NCI-H1092 treated with DMSO at 0.1 percent for 48 hours (cell line): ENCODE measurements at regions not wholly inside any gene's neighbourhood (a gene's known extent, or its start where the extent isn't known, plus 50 kb on each side); places are given as distances from the start of the nearest gene placed in this dataset.

ENCODE experiments used
- DNase-seq: peaks from one replicate; lab custom pipeline; 2025; lab: John Stamatoyannopoulos, UW

GRCh38 chr7:121449329-121449728, 53.2 kb upstream of the FAM3C start:
- DNase-seq = no peak

- no peak for DNase-seq
Measured at GRCh38 chr7:121448429-121448828, 52.3 kb upstream of the FAM3C start.

GRCh38 chr7:121447911-121448300, 51.8 kb upstream of the FAM3C start:
- DNase-seq = no peak

GRCh38 chr7:121447243-121447910, 51.3 kb upstream of the FAM3C start:
- no peak for DNase-seq

GRCh38 chr7:121446526-121446925, 50.4 kb upstream of the FAM3C start:
- no peak for DNase-seq
